Astrocyte (in vitro differentiated cells and primary cell): ENCODE measurements at regions not wholly inside any gene's neighbourhood (a gene's known extent, or its start where the extent isn't known, plus 50 kb on each side); places are given as distances from the start of the nearest gene placed in this dataset.

Experiments used
- DNase-seq: peaks from one replicate; pipeline ENCODE4 v3.0.0-alpha.2; 2010; ENCODE audit warnings: low read depth
- FAIRE-seq: peaks from 2 replicates; lab custom pipeline; 2011; peaks lifted over from hg19 to GRCh38; lab: Jason Lieb, UNC
- H2AFZ ChIP-seq: 2 replicates; pipeline ENCODE4 v1.6.0; 2012; ENCODE audit warnings: low read depth, low read length, inconsistent platforms
- H3K27ac ChIP-seq: 2 replicates; pipeline ENCODE4 v1.5.1; 2011; ENCODE audit warnings: low read depth, low read length, inconsistent platforms
- H3K27me3 ChIP-seq: 2 replicates; pipeline ENCODE4 v1.6.0; 2011; ENCODE audit warnings: low read length, inconsistent platforms; ENCODE audit not compliant: insufficient read depth
- H3K36me3 ChIP-seq: 2 replicates; pipeline ENCODE4 v1.5.1; 2011; ENCODE audit warnings: low read length, inconsistent platforms; ENCODE audit not compliant: insufficient read depth
- H3K4me1 ChIP-seq: 2 replicates; pipeline ENCODE4 v1.5.1; 2011; ENCODE audit warnings: low read length, inconsistent platforms; ENCODE audit not compliant: insufficient read depth
- H3K4me2 ChIP-seq: 2 replicates; pipeline ENCODE4 v1.6.0; 2012; ENCODE audit warnings: low read length, inconsistent platforms
- H3K4me3 ChIP-seq: 2 replicates; pipeline ENCODE4 v1.5.1; 2011; ENCODE audit warnings: low read depth, mild to moderate bottlenecking, low read length, inconsistent platforms; ENCODE audit not compliant: insufficient read depth
- H3K79me2 ChIP-seq: 2 replicates; pipeline ENCODE4 v1.6.0; 2012; ENCODE audit warnings: mild to moderate bottlenecking, low read length, inconsistent platforms; ENCODE audit not compliant: insufficient read depth
- H3K9ac ChIP-seq: 2 replicates; pipeline ENCODE4 v1.6.0; 2012; ENCODE audit warnings: mild to moderate bottlenecking, low read length, inconsistent platforms
- H3K9me3 ChIP-seq: 2 replicates; pipeline ENCODE4 v1.5.1; 2012; ENCODE audit warnings: low read depth, mild to moderate bottlenecking, low read length, inconsistent platforms; ENCODE audit not compliant: insufficient read depth
- H4K20me1 ChIP-seq: 2 replicates; pipeline ENCODE4 v1.6.0; 2012; ENCODE audit warnings: low read length, inconsistent platforms; ENCODE audit not compliant: insufficient read depth
- H3K27ac Mint-ChIP-seq: one replicate; pipeline ENCODE4 v1.8.0; 2021; ENCODE audit warnings: mild to moderate bottlenecking, mixed read lengths; ENCODE audit not compliant: unreplicated experiment
- H3K27me3 Mint-ChIP-seq: one replicate; pipeline ENCODE4 v1.8.0; 2021; ENCODE audit warnings: low read depth, mixed read lengths; ENCODE audit not compliant: unreplicated experiment
- H3K36me3 Mint-ChIP-seq: one replicate; pipeline ENCODE4 v1.8.0; 2021; ENCODE audit warnings: low read depth, mixed read lengths; ENCODE audit not compliant: unreplicated experiment
- H3K4me1 Mint-ChIP-seq: one replicate; pipeline ENCODE4 v1.8.0; 2021; ENCODE audit warnings: low read depth, mixed read lengths; ENCODE audit not compliant: unreplicated experiment
- H3K4me3 Mint-ChIP-seq: one replicate; pipeline ENCODE4 v1.8.0; 2021; ENCODE audit warnings: mild to moderate bottlenecking, moderate library complexity, mixed read lengths; ENCODE audit not compliant: unreplicated experiment
- H3K9me3 Mint-ChIP-seq: one replicate; pipeline ENCODE4 v1.8.0; 2021; ENCODE audit warnings: mild to moderate bottlenecking, mixed read lengths; ENCODE audit not compliant: unreplicated experiment
- EZH2 ChIP-seq: IDR thresholded peaks from 2 replicates; pipeline ENCODE4 v1.6.1; 2012; ENCODE audit warnings: mild to moderate bottlenecking, low read length, inconsistent platforms; ENCODE audit not compliant: insufficient read depth
- TF ChIP-seq, protein P1 (sequence below): IDR thresholded peaks from 2 replicates; pipeline ENCODE4 v1.5.1; 2011; ENCODE audit warnings: low read depth, mild to moderate bottlenecking, inconsistent platforms, low read length, moderate library complexity; ENCODE audit not compliant: insufficient read depth

DNA sequence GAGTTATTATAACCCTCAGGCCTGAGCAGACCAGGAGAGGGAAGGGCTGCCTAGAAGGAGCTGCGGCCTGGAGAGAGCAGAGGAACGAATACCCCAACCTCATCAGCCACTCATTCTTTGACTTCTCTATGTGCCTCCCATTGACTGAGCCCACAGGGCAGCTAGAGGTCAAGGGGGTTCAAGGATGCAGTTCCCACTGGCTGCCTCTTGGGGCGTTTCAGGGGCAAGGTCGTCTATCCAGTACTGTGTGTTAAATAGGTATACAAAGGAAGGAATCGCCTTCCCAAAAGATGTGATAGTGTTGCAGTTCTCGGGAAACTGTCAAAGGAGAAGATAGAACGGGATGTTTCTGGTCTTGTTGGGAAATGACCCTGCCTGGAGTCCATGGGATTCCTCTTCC, 250.6 kb downstream of the PRDM2 start:
- H3K4me2 ChIP-seq, result no peak overlapping the region
- no peak for TF ChIP-seq EZH2
- TF ChIP-seq, protein P1, sequence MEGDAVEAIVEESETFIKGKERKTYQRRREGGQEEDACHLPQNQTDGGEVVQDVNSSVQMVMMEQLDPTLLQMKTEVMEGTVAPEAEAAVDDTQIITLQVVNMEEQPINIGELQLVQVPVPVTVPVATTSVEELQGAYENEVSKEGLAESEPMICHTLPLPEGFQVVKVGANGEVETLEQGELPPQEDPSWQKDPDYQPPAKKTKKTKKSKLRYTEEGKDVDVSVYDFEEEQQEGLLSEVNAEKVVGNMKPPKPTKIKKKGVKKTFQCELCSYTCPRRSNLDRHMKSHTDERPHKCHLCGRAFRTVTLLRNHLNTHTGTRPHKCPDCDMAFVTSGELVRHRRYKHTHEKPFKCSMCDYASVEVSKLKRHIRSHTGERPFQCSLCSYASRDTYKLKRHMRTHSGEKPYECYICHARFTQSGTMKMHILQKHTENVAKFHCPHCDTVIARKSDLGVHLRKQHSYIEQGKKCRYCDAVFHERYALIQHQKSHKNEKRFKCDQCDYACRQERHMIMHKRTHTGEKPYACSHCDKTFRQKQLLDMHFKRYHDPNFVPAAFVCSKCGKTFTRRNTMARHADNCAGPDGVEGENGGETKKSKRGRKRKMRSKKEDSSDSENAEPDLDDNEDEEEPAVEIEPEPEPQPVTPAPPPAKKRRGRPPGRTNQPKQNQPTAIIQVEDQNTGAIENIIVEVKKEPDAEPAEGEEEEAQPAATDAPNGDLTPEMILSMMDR, result no peak
- DNase-seq (no peak), FAIRE-seq (no peak)
- no peak overlapping the region for H3K4me3 ChIP-seq
- H3K4me1 ChIP-seq, result no peaks in the 10 kb centered on the region
- no peaks in the 10 kb centered on the region for H4K20me1 ChIP-seq
- Mint-ChIP-seq H3K27ac (no peak overlapping the region), H3K36me3 (no peaks in the 10 kb centered on the region), H3K4me1 (no peaks in the 10 kb centered on the region), H3K4me3 (no peak overlapping the region), H3K27me3 (peaks cover 12% of the 10 kb centered on the region), H3K9me3 (no peaks in the 10 kb centered on the region)
- H3K9me3 ChIP-seq, result no peaks in the 10 kb centered on the region
- H2AFZ ChIP-seq, result no peak overlapping the region
- H3K36me3 ChIP-seq, result no peaks in the 10 kb centered on the region
- no peaks in the 10 kb centered on the region for H3K79me2 ChIP-seq
- no peak overlapping the region for H3K9ac ChIP-seq
- no peak overlapping the region for H3K27ac ChIP-seq
- H3K27me3 ChIP-seq, result no peaks in the 10 kb centered on the region

DNA sequence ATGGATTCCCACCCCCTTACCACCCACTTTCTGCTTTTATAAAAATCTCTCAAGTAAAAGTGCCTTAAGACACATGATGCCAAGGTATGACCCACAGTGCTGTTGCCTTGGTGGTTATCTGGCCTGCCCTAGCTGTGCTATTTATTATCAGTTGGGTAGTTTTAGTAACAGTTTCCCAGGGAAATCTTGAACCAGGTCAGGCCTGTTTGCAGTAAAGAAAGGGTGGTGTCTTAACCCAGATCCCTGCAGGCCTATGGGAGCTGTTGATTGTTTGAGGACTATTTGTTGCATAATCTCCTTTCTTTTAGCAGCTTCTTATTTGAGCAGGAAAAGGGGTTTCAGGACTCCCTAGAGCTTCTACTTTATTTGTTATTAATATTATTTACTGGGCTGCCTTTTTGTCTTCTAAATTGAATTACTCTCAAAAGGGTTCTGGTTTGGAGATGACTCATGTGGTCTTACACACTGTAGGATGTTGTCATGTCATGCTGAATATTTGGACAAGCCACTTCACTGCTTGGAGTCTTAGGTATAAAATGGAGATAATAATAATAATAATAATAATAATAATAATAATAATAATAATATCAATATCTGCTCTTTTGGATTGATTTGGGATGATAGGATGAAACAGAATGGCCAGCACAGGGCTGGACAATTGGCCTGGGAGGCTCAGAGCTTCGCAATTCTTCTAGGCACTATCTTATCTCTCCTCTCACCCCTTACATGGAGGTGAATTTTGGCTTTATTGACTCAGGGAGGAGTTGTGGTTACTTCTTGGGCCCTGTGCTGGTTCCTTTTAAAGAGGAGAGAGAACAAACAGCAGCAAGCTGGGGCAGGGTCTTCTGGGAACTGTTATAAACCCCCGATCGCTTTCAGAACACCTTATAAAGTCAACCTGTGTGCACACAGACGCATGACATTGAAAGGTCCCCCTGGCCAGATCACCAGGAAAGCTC, 252.1 kb downstream of the PRDM2 start:
- H3K4me1 ChIP-seq, result no peaks in the 10 kb centered on the region
- H3K4me1 Mint-ChIP-seq, result no peaks in the 10 kb centered on the region
- no peak overlapping the region for H2AFZ ChIP-seq
- H3K9me3 ChIP-seq, result no peaks in the 10 kb centered on the region
- FAIRE-seq (no peak), DNase-seq (no peak)
- H3K27me3 ChIP-seq, result no peaks in the 10 kb centered on the region
- no peaks in the 10 kb centered on the region for H3K9me3 Mint-ChIP-seq
- no peaks in the 10 kb centered on the region for H3K36me3 ChIP-seq
- no peaks in the 10 kb centered on the region for H4K20me1 ChIP-seq
- H3K27me3 Mint-ChIP-seq, result peaks cover 13% of the 10 kb centered on the region
- H3K27ac ChIP-seq, result no peak overlapping the region
- H3K4me3 Mint-ChIP-seq, result no peak overlapping the region
- no peak overlapping the region for H3K4me2 ChIP-seq
- TF ChIP-seq, protein P1, result no peak
- TF ChIP-seq EZH2, result no peak
- no peak overlapping the region for H3K27ac Mint-ChIP-seq
- no peak overlapping the region for H3K4me3 ChIP-seq
- no peak overlapping the region for H3K9ac ChIP-seq
- H3K79me2 ChIP-seq, result no peaks in the 10 kb centered on the region
- no peaks in the 10 kb centered on the region for H3K36me3 Mint-ChIP-seq

DNA sequence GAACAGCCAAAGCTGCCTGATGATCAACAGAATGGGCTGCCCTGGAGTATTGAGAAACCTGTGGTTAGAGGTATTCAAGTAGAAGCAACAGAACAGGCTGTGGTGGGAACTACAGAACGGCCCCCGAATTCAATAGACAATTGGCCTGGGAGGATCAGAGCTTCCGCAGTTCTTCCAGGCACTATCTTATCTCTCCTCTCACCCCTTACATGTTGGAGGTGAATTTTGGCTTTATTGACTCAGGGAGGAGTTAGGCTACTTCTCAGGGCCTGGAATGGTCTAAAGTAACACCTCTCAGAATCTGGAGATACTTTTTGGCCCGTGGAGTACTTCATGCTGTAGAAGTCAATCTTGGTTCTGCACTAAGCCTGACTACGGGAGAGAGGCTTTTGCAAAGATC, 253.0 kb downstream of the PRDM2 start:
- no peaks in the 10 kb centered on the region for H4K20me1 ChIP-seq
- no peak overlapping the region for H3K27ac Mint-ChIP-seq
- DNase-seq, result no peak

More for the DNA sequence above, 253.0 kb downstream of the PRDM2 start:
- no peak for FAIRE-seq
- no peaks in the 10 kb centered on the region for H3K36me3 ChIP-seq
- H3K27me3 ChIP-seq, result no peaks in the 10 kb centered on the region
- H3K9ac ChIP-seq, result no peak overlapping the region
- H3K79me2 ChIP-seq, result no peaks in the 10 kb centered on the region
- Mint-ChIP-seq H3K9me3 (no peaks in the 10 kb centered on the region), H3K36me3 (no peaks in the 10 kb centered on the region), H3K4me1 (no peaks in the 10 kb centered on the region), H3K4me3 (no peak overlapping the region), H3K27me3 (peaks cover 9% of the 10 kb centered on the region)
- no peak overlapping the region for H3K27ac ChIP-seq
- H3K9me3 ChIP-seq, result no peaks in the 10 kb centered on the region
- no peaks in the 10 kb centered on the region for H3K4me1 ChIP-seq
- H3K4me3 ChIP-seq, result no peak overlapping the region
- TF ChIP-seq EZH2, result no peak
- TF ChIP-seq, protein P1, result no peak
- H2AFZ ChIP-seq, result no peak overlapping the region
- no peak overlapping the region for H3K4me2 ChIP-seq
